GM10266 (cell line): ENCODE measurements at regions not wholly inside any gene's neighbourhood (a gene's known extent, or its start where the extent isn't known, plus 50 kb on each side); places are given as distances from the start of the nearest gene placed in this dataset.

Experiments used
- DNase-seq: peaks from one replicate; pipeline ENCODE4 v3.0.0; 2012; ENCODE audit errors: extremely low spot score
- CTCF ChIP-seq: IDR thresholded peaks from 2 replicates; pipeline ENCODE4 v1.5.1; 2012; ENCODE audit warnings: mild to moderate bottlenecking, low read depth; ENCODE audit not compliant: control insufficient read depth, insufficient read depth; ENCODE audit errors: missing control alignments

DNA sequence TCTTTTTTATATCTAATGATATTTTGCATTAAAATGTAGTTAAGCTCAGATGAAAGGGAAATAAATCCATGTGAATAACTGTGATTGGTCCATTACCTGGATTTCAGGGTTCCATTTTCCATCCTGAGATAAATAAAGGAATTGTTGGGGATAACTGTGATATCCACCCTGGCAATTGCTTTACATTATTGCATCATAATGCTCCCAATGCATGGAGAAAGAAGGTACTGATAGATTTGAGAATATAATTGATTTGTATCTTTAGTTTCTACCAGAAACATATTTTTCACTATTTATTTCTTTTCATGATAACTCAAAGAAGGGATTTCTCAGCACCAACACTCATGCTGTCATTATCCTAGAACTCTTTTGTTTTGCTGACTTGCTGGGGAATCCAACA lies 102.0 kb upstream of the KCNQ5 start:
- TF ChIP-seq CTCF, result no peak
- no peak for DNase-seq

GRCh38 chr6:72521684-72522083 lies 100.2 kb upstream of the KCNQ5 start:
- no peak for TF ChIP-seq CTCF
- DNase-seq, result no peak

DNA sequence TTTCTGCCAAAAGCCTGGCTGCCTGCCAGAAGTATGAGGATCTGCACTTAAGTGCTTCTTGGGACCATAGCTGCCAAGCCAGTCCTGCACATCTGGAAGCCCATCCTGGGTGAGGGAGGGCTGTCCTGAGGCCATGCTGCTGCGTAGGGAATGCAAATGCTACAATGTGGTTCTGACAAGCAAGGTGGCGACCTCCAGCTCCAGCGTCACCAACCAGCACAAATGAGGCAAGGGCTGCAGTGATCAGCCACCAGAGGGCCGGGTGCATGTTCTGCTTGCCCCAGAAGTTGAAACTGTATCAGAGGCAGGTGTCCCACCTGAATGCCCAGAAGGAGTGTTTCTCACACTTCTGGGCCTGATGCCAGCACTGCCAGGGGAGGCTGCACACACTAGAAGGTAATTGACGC lies 99.1 kb upstream of the KCNQ5 start:
- TF ChIP-seq CTCF, result peak; percentile 27
- DNase-seq, result peak; percentile 15

DNA sequence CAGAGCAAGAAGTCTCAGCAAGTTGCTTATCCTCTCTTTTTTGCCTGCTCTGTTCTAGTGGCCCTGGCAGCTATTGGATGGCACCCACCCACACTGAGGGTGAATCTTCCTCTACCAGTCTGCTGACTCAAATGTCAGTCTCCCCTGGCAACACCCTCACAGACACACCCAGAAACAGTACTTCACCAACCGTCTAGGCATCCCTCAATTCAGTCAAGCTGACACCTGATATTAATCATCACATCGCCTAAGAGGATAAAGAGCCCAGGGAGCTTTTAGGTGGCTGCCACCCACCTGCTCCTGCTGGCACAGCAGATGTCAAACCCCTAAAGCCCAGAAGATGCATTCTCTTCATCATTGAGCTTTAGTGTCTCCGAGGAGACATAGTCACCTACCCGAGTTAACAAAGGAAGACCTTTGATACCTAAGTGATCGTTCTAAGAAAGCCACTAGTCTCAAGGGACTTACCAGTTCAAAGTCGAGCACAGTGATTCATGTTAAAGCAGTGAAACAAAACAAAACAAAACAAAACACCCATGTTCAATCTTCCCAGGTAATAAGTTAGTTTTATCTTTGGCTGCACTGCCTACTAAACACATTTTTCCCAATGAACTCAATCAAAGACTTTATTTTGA lies 97.7 kb upstream of the KCNQ5 start:
- no peak for TF ChIP-seq CTCF
- DNase-seq, result no peak

- DNase-seq, result no peak
- TF ChIP-seq CTCF, result no peak
Observed at GRCh38 chr6:72525821-72526510, 95.9 kb upstream of the KCNQ5 start.

- no peak for DNase-seq
- no peak for TF ChIP-seq CTCF
Observed at GRCh38 chr6:72530152-72530551, 91.7 kb upstream of the KCNQ5 start.

- TF ChIP-seq CTCF, result no peak
- no peak for DNase-seq
Observed at GRCh38 chr6:72530750-72531149, 91.1 kb upstream of the KCNQ5 start.
